K562 (cell line): ENCODE measurements at regions not wholly inside any gene's neighbourhood (a gene's known extent, or its start where the extent isn't known, plus 50 kb on each side); places are given as distances from the start of the nearest gene placed in this dataset.

ENCODE experiments used
- ELF4 ChIP-seq: fragments of 450-650 bp; formaldehyde crosslinking; IDR thresholded peaks from 2 replicates; pipeline ENCODE4 v1.4.0; 2022; ENCODE audit warnings: missing genetic modification characterization
- MEIS2 ChIP-seq: fragments of 450-650 bp; IDR thresholded peaks from 2 replicates; pipeline ENCODE4 v1.6.1; 2014; ENCODE audit warnings: mild to moderate bottlenecking; ENCODE audit not compliant: partially characterized antibody
- PTBP1 ChIP-seq: fragments of 200-400 bp; formaldehyde crosslinking; IDR thresholded peaks from 2 replicates; pipeline ENCODE4 v1.6.1; 2017; ENCODE audit warnings: low read depth, low read length
- SMARCC2 ChIP-seq: fragments of 450-650 bp; IDR thresholded peaks from 2 replicates; pipeline ENCODE4 v1.6.1; 2017; ENCODE audit warnings: antibody characterized with exemption, moderate library complexity, mild to moderate bottlenecking, low read depth
- ZFP30 ChIP-seq: fragments of 250-450 bp; sonication (Bioruptor Pico); IDR thresholded peaks from 2 replicates; pipeline ENCODE4 v1.8.0; 2022; ENCODE audit warnings: moderate library complexity, mild to moderate bottlenecking, inconsistent platforms, borderline replicate concordance
- TF ChIP-seq, protein P1 (sequence below): sonication (generic); formaldehyde crosslinking; IDR thresholded peaks from 2 replicates; pipeline ENCODE4 v1.8.0; 2022; ENCODE audit warnings: mild to moderate bottlenecking, low read depth, missing genetic modification reagents
- TF ChIP-seq, protein P2 (sequence below), 2 experiments: fragments of 450-650 bp; IDR thresholded peaks; 2 replicates each; pipeline ENCODE4 v1.6.1; 2018; ENCODE audit warnings: mild to moderate bottlenecking in 2 of 2, low read depth in 1 of 2; ENCODE audit not compliant: partially characterized antibody in 2 of 2

DNA sequence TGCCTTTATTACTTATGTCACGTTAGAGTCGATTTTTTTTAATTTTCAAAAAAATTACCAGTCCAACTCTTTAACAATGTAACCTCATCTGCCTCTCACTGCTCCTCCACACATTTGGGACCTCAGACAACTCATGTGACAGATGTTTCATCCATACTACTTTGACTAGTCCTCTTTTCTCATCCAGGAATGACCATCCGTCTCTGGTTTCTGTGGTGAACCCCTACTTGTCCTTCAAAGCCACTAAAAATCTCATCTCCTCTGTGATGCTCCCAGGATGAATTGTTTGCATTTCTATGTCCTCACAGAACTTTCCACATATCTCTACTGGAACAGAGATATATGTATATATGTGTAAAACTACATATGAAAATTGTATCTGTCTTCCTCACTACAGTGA is 149.8 kb upstream of the ZNF462 start (continued):
- TF ChIP-seq SMARCC2: no peak
- TF ChIP-seq, protein P1, sequence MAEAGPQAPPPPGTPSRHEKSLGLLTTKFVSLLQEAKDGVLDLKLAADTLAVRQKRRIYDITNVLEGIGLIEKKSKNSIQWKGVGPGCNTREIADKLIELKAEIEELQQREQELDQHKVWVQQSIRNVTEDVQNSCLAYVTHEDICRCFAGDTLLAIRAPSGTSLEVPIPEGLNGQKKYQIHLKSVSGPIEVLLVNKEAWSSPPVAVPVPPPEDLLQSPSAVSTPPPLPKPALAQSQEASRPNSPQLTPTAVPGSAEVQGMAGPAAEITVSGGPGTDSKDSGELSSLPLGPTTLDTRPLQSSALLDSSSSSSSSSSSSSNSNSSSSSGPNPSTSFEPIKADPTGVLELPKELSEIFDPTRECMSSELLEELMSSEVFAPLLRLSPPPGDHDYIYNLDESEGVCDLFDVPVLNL: no peak
- no peak for TF ChIP-seq ZFP30 (CRISPR knock-in tag)
- TF ChIP-seq, protein P2, sequence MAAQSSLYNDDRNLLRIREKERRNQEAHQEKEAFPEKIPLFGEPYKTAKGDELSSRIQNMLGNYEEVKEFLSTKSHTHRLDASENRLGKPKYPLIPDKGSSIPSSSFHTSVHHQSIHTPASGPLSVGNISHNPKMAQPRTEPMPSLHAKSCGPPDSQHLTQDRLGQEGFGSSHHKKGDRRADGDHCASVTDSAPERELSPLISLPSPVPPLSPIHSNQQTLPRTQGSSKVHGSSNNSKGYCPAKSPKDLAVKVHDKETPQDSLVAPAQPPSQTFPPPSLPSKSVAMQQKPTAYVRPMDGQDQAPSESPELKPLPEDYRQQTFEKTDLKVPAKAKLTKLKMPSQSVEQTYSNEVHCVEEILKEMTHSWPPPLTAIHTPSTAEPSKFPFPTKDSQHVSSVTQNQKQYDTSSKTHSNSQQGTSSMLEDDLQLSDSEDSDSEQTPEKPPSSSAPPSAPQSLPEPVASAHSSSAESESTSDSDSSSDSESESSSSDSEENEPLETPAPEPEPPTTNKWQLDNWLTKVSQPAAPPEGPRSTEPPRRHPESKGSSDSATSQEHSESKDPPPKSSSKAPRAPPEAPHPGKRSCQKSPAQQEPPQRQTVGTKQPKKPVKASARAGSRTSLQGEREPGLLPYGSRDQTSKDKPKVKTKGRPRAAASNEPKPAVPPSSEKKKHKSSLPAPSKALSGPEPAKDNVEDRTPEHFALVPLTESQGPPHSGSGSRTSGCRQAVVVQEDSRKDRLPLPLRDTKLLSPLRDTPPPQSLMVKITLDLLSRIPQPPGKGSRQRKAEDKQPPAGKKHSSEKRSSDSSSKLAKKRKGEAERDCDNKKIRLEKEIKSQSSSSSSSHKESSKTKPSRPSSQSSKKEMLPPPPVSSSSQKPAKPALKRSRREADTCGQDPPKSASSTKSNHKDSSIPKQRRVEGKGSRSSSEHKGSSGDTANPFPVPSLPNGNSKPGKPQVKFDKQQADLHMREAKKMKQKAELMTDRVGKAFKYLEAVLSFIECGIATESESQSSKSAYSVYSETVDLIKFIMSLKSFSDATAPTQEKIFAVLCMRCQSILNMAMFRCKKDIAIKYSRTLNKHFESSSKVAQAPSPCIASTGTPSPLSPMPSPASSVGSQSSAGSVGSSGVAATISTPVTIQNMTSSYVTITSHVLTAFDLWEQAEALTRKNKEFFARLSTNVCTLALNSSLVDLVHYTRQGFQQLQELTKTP (IDR thresholded peaks at IDR 0.05; ENCODE audit: low read depth in 1 of 2, partially characterized antibody in 2 of 2): no peak
- TF ChIP-seq MEIS2: no peak
- TF ChIP-seq PTBP1: no peak
- no peak for TF ChIP-seq ELF4
- TF ChIP-seq, all 486 proteins: peak for 0
